IMR-90 (cell line): ENCODE measurements at regions not wholly inside any gene's neighbourhood (a gene's known extent, or its start where the extent isn't known, plus 50 kb on each side); places are given as distances from the start of the nearest gene placed in this dataset.

ENCODE experiments used
- ATAC-seq: fragments of 200-7000 bp; cut with Tn5 transposase; 2 replicates; pipeline ENCODE4 v1.9.1; 2020; ENCODE audit warnings: low read depth, mild to moderate bottlenecking, moderate library complexity
- BruUV-seq: library from RNA; stranded (reverse); fragments of 400-500 nt; replicated peaks from 2 replicates; lab custom pipeline; 2021; lab: Mats Ljungman, UMichigan
- CTCF ChIA-PET: fragments of 300-600 bp; formaldehyde crosslinking; extraction: SDS; loops from one replicate; lab custom pipeline; 2021; ENCODE audit warnings: antibody characterized with exemption; lab: Yijun Ruan, JAX
- POLR2A ChIA-PET: fragments of 300-600 bp; sonication (Branson Sonifier 250); formaldehyde crosslinking; loops from one replicate; lab custom pipeline; 2022; ENCODE audit warnings: antibody characterized with exemption; ENCODE audit not compliant: unreplicated experiment; lab: Charles Lee
- DNase-seq: peaks from one replicate; pipeline ENCODE4 v3.0.0; 2013
- H2AFZ ChIP-seq: replicated peaks from 2 replicates; pipeline ENCODE3; 2013; ENCODE audit warnings: low read length, mild to moderate bottlenecking; ENCODE audit not compliant: poor library complexity
- H2AK5ac ChIP-seq: 2 replicates; pipeline ENCODE4 v1.6.1; 2013; ENCODE audit warnings: low read depth, low read length, inconsistent platforms
- H2AK9ac ChIP-seq: replicated peaks from 2 replicates; pipeline ENCODE3; 2013; ENCODE audit warnings: mild to moderate bottlenecking, low read depth, low read length, moderate library complexity; ENCODE audit not compliant: poor library complexity
- H2BK120ac ChIP-seq: 2 replicates; pipeline ENCODE4 v1.6.1; 2013; ENCODE audit warnings: low read depth, low read length, inconsistent platforms
- H2BK15ac ChIP-seq: 3 replicates; pipeline ENCODE4 v1.6.1; 2013; ENCODE audit warnings: low read depth, low read length, inconsistent platforms
- H2BK20ac ChIP-seq: 2 replicates; pipeline ENCODE4 v1.6.1; 2013; ENCODE audit warnings: low read depth, mild to moderate bottlenecking, inconsistent platforms, low read length, moderate library complexity
- H2BK5ac ChIP-seq: 2 replicates; pipeline ENCODE4 v1.6.1; 2013; ENCODE audit warnings: mild to moderate bottlenecking, low read depth, low read length, inconsistent platforms; ENCODE audit not compliant: poor library complexity, severe bottlenecking
- H3K14ac ChIP-seq: replicated peaks from 2 replicates; pipeline ENCODE4 v1.6.1; 2013; ENCODE audit warnings: low read depth, low read length, inconsistent platforms
- H3K18ac ChIP-seq: 2 replicates; pipeline ENCODE4 v1.6.1; 2013; ENCODE audit warnings: low read depth, low read length, control low read depth
- H3K23ac ChIP-seq: 2 replicates; pipeline ENCODE4 v1.6.1; 2013; ENCODE audit warnings: low read depth, low read length, inconsistent platforms
- H3K27ac ChIP-seq: 2 replicates; pipeline ENCODE4 v1.5.1; 2013; ENCODE audit warnings: mild to moderate bottlenecking, control low read depth, low read length; ENCODE audit not compliant: insufficient read depth
- H3K27me3 ChIP-seq: 2 replicates; pipeline ENCODE4 v1.6.1; 2013; ENCODE audit warnings: low read length; ENCODE audit not compliant: control insufficient read depth, insufficient read depth
- H3K36me3 ChIP-seq: 2 replicates; pipeline ENCODE4 v1.6.1; 2013; ENCODE audit warnings: low read length, mixed read lengths; ENCODE audit not compliant: control insufficient read depth, insufficient read depth
- H3K4ac ChIP-seq: 2 replicates; pipeline ENCODE4 v1.6.1; 2013; ENCODE audit warnings: low read depth, low read length, inconsistent platforms
- H3K4me1 ChIP-seq: 2 replicates; pipeline ENCODE4 v1.6.1; 2013; ENCODE audit warnings: low read length, mixed read lengths; ENCODE audit not compliant: control insufficient read depth, insufficient read depth
- H3K4me2 ChIP-seq: 2 replicates; pipeline ENCODE4 v1.6.1; 2013; ENCODE audit warnings: low read depth, mild to moderate bottlenecking, control low read depth, low read length, moderate library complexity
- H3K4me3 ChIP-seq: 2 replicates; pipeline ENCODE4 v1.5.1; 2013; ENCODE audit warnings: low read depth, mild to moderate bottlenecking, control low read depth, low read length, moderate library complexity; ENCODE audit not compliant: insufficient read depth
- H3K56ac ChIP-seq: 2 replicates; pipeline ENCODE4 v1.6.1; 2013; ENCODE audit warnings: low read length, inconsistent platforms; ENCODE audit not compliant: insufficient read depth; ENCODE audit errors: extremely low read depth
- H3K79me1 ChIP-seq, 2 experiments: 2 replicates each; pipeline ENCODE4 v1.6.1; 2013; ENCODE audit warnings: low read length in 2 of 2, inconsistent platforms in 1 of 2, low read depth in 1 of 2
- H3K9ac ChIP-seq: 2 replicates; pipeline ENCODE4 v1.6.1; 2013; ENCODE audit warnings: low read depth, low read length, control low read depth
- H3K9me1 ChIP-seq: 2 replicates; pipeline ENCODE4 v1.6.1; 2013; ENCODE audit warnings: low read length, inconsistent platforms; ENCODE audit not compliant: insufficient read depth
- H3K9me3 ChIP-seq: 2 replicates; pipeline ENCODE4 v1.6.1; 2013; ENCODE audit warnings: low read length; ENCODE audit not compliant: control insufficient read depth, insufficient read depth
- H4K20me1 ChIP-seq: 2 replicates; pipeline ENCODE4 v1.6.1; 2013; ENCODE audit warnings: low read length, inconsistent platforms; ENCODE audit not compliant: insufficient read depth
- H4K5ac ChIP-seq: 2 replicates; pipeline ENCODE4 v1.6.1; 2013; ENCODE audit warnings: mild to moderate bottlenecking, low read depth, low read length, control low read depth
- H4K8ac ChIP-seq, 2 experiments: 2 replicates each; pipeline ENCODE4 v1.6.1; 2013; ENCODE audit warnings: low read depth in 2 of 2, low read length in 2 of 2, control low read depth in 1 of 2, inconsistent platforms in 1 of 2
- H4K91ac ChIP-seq: 2 replicates; pipeline ENCODE4 v1.6.1; 2013; ENCODE audit warnings: low read depth, low read length, inconsistent platforms; ENCODE audit not compliant: insufficient read depth
- BHLHE40 ChIP-seq: fragments of 150-350 bp; IDR thresholded peaks from 2 replicates; pipeline ENCODE4 v1.6.1; 2016; ENCODE audit warnings: mild to moderate bottlenecking, low read depth, low read length
- CEBPB ChIP-seq: IDR thresholded peaks from 2 replicates; pipeline ENCODE4 v1.6.1; 2012; ENCODE audit warnings: low read depth, low read length, improper control_type of control experiment
- CHD1 ChIP-seq: IDR thresholded peaks from 2 replicates; pipeline ENCODE4 v1.6.1; 2012; ENCODE audit warnings: low read depth, low read length, improper control_type of control experiment
- ELK1 ChIP-seq: fragments of 150-350 bp; IDR thresholded peaks from 2 replicates; pipeline ENCODE4 v1.6.1; 2016; ENCODE audit warnings: low read depth, mild to moderate bottlenecking, low read length, moderate library complexity, borderline replicate concordance
- FOS ChIP-seq: fragments of 150-350 bp; IDR thresholded peaks from 2 replicates; pipeline ENCODE4 v1.6.1; 2016; ENCODE audit warnings: low read depth, low read length
- MAZ ChIP-seq: IDR thresholded peaks from 2 replicates; pipeline ENCODE4 v1.6.1; 2012; ENCODE audit warnings: low read depth, mild to moderate bottlenecking, low read length, improper control_type of control experiment, moderate library complexity, borderline replicate concordance
- MXI1 ChIP-seq: IDR thresholded peaks from 2 replicates; pipeline ENCODE4 v1.6.1; 2012; ENCODE audit warnings: low read depth, mild to moderate bottlenecking, low read length, moderate library complexity, borderline replicate concordance
- RAD21 ChIP-seq: IDR thresholded peaks from 2 replicates; pipeline ENCODE4 v1.6.1; 2012; ENCODE audit warnings: low read length, improper control_type of control experiment
- RCOR1 ChIP-seq: IDR thresholded peaks from 2 replicates; pipeline ENCODE4 v1.6.1; 2012; ENCODE audit warnings: mild to moderate bottlenecking, low read length, improper control_type of control experiment; ENCODE audit not compliant: insufficient replicate concordance
- RFX5 ChIP-seq: IDR thresholded peaks from 2 replicates; pipeline ENCODE4 v1.8.0; 2012; ENCODE audit warnings: low read depth, mild to moderate bottlenecking, low read length, moderate library complexity
- WGBS, 2 experiments: methylation state at CpG; one replicate each; pipeline versions ENCODE4 v1.1.5 to v1.1.7; 2013; ENCODE audit warnings: missing lambda C conversion rate in 2 of 2; ENCODE audit not compliant: insufficient read length in 1 of 2; ENCODE audit errors: extremely low coverage in 2 of 2; 5-methylcytosine and 5-hydroxymethylcytosine counted together
- dilution Hi-C: fragments of 300-500 bp; cut with HindIII; formaldehyde crosslinking; loops from one replicate; pipeline ENCODE4 v1.14.3; 2018; ENCODE audit warnings: low sequenced_read_pairs; ENCODE audit not compliant: unreplicated experiment
- in situ Hi-C: fragments of 300-500 bp; cut with MboI; formaldehyde crosslinking; loops from 3 replicates; pipeline ENCODE4 v1.14.3; 2019; ENCODE audit warnings: low sequenced_read_pairs, inconsistent platforms, mixed read lengths
- intact Hi-C: fragments of 100-400 bp; cut with micrococcal nuclease; formaldehyde crosslinking; loops from 2 replicates; pipeline ENCODE4 v1.10.0; 2022

- H2AK5ac ChIP-seq: no peak overlapping the region
- no peak overlapping the region for H2AK9ac ChIP-seq
- H4K91ac ChIP-seq: no peak overlapping the region
- no peaks in the 10 kb centered on the region for H3K9me1 ChIP-seq
- no peak for ATAC-seq
- WGBS, 2 experiments: no CpG with 5 or more reads among the region's 2 CpGs
- H2BK120ac ChIP-seq: no peak overlapping the region
- H3K9me3 ChIP-seq: no peaks in the 10 kb centered on the region
- no peaks in the 10 kb centered on the region for H3K27me3 ChIP-seq
- no peak overlapping the region for H3K9ac ChIP-seq
- H3K4me2 ChIP-seq: no peak overlapping the region
- H4K5ac ChIP-seq: no peak overlapping the region
- TF ChIP-seq BHLHE40 (no peak), MAZ (no peak), RFX5 (no peak), ELK1 (no peak), RAD21 (no peak), FOS (no peak), CHD1 (no peak), MXI1 (no peak), CEBPB (no peak), RCOR1 (no peak)
- dilution Hi-C loops: no loop called here
- H3K4me3 ChIP-seq: no peak overlapping the region
- H3K14ac ChIP-seq: no peak overlapping the region
- no peaks in the 10 kb centered on the region for H4K20me1 ChIP-seq
- no peak overlapping the region for H2AFZ ChIP-seq
- ChIA-PET POLR2A (no interaction called here), CTCF (interaction anchor here (0.9 kb wide), 1 partner anchor 10 kb away, joined by 4 read pairs; no protein-coding TSS in a partner anchor)
- DNase-seq: no peak
- no peak overlapping the region for H3K27ac ChIP-seq
- no peak overlapping the region for H3K18ac ChIP-seq
- no TSS peak for BruUV-seq
- H2BK15ac ChIP-seq: no peak overlapping the region
- H3K23ac ChIP-seq: no peak overlapping the region
- no peak overlapping the region for H4K8ac ChIP-seq
- H2BK5ac ChIP-seq: no peak overlapping the region
- no peak overlapping the region for H3K4ac ChIP-seq
- no peak overlapping the region for H2BK20ac ChIP-seq
- in situ Hi-C loops: no loop called here
- intact Hi-C loops: loop anchor here (2.0 kb wide), 1 partner anchor 561 kb away; no protein-coding TSS in a partner anchor
- no peak overlapping the region; the same call in 1 of the 2 replicates for H3K56ac ChIP-seq
- H3K79me1 ChIP-seq: no peaks in the 10 kb centered on the region
- no peaks in the 10 kb centered on the region for H3K4me1 ChIP-seq
- no peaks in the 10 kb centered on the region for H3K36me3 ChIP-seq
Observed at GRCh38 chr1:38587766-38588165, 271.8 kb downstream of the RRAGC start.
